GM18868 (cell line): ENCODE measurements at regions not wholly inside any gene's neighbourhood (a gene's known extent, or its start where the extent isn't known, plus 50 kb on each side); places are given as distances from the start of the nearest gene placed in this dataset.

ENCODE experiments used
- ATAC-seq: cut with Tn5 transposase; IDR thresholded peaks from one replicate; pipeline ENCODE4 v1.9.1; 2021; ENCODE audit warnings: mild to moderate bottlenecking, moderate library complexity; ENCODE audit not compliant: unreplicated experiment

GRCh38 chr1:47551971-47552528, 114.2 kb downstream of the FOXD2 start:
- ATAC-seq: no peak

- no peak for ATAC-seq
These were observed 116.2 kb downstream of the FOXD2 start for GRCh38 chr1:47554082-47554481.

DNA sequence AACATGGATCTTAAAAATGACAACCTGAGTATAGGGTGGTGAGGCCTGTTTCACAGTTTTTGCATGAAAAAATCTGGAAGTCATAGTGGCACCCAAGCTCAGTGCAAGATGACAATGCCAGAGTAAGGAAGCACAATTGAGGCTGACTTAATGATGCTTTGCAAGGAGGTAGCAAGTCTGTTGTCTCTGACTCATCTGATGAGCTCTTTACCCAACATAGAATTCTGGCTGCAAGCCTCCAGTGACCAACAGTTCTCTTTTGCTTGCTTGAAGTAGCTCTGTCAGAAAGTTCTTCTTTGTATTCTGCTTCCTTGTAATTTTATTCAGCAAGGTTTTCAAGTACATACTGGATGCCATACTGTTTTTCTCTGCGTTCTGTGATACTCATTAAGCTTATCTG, 117.1 kb downstream of the FOXD2 start:
- ATAC-seq: no peak

DNA sequence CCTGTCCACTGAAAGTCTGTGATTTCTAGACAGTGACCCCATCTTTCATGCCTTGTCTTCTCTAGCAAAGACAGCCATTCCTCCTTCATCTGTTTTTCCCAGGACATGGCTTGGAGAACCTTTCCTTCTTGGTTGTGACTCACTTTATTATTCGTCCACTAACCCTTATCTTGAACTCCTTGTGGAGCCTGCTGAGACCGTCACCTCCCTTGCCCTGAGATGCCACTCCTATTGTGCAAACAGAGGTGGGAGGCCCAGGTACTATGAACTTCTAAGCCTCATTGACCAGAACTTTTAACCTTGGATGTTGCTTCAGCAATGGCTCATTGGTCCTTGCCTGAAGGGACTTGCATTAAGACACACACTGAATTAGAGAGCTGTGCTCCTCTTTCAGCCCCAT, 117.5 kb downstream of the FOXD2 start:
- no peak for ATAC-seq

- ATAC-seq: no peak
These were observed 118.2 kb downstream of the FOXD2 start for GRCh38 chr1:47555841-47556560.

DNA sequence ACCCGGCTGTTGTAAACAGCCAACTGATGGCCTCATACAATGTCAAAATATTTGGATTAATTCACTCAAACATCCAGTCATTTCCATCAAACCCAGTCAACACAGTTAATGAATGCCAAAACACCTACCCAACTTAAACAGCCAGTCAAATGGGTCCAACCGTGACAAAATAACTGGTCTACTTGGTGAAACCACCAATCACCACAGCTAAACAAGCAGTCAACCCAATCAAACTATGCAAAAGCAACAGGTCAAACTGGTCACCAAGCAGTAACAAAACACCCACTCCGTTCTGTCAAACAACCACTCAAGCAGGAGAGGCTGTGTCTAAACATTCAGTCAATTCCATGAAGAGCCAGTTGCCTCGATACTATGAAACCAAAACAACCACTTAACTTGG, 119.2 kb downstream of the FOXD2 start:
- ATAC-seq: no peak

DNA sequence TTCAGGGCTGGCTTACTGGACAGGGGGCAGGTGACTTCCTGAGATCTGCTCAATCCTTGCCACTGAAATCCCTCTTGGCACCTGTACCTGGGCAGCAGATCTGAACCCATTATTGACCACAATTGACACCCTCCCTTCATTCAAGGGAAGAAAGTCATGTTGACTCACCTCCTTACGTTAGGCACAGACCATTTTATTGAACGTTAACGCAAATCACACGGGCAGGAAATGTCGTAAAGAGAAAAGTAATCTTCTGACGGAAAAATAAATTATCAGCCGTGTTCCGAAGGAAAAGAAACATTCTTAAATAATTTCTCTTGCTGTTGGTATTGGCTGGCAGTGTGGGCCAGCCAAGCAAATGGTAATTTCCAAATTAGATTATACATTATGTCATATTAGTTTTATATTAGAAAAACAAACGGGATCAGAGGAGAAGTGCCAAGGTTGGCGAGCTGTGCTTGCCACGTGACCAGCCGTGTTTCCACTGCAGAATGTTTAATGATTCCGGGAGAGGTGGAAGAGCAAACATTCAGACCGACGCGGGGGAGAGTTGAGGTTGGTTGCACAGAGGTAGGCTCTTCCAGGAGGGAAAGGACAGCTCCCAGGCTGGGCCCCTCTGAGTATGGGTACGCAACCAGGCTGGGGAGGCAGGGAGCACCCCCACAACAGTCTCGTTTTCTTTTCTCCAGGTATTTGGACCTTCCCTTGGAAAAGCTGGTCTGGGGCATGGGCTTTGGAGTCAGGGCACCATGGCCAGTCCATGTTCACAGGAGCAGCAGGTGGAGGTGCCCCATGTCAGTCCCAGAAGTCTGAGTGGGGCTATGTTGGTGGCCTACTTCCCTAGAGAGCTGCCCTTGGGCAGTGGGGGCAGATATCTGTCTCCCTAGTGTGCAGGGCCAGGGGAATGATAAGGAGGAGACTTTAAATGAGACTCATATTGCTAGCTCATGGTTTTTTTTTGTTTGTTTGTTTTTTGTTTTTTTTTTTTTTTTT, 121.1 kb downstream of the FOXD2 start:
- no peak for ATAC-seq

- no peak for ATAC-seq
These were observed 122.3 kb downstream of the FOXD2 start for GRCh38 chr1:47559944-47560695.

GRCh38 chr1:47561523-47562007, 123.7 kb downstream of the FOXD2 start:
- ATAC-seq: no peak

- ATAC-seq: no peak
These were observed 124.3 kb downstream of the FOXD2 start for GRCh38 chr1:47562147-47562546.

DNA sequence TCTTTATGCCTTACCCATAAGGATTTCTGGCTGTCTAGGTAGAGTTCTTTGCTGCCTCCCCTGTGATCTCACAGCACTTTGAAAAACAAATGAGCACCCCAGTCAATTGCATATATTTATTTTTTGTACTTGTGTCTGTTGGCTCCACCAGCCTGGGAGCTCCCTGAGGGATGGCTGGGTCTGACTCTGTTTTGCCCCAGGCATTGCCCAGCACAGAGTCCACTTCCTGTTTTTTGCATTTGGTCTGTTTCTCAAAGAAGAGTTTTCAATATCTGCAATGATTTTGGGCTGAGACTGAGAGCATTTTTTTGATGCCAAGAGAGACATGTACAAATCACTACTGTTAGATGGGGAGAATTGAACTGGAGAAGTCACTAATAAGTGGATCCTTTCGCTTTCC, 125.0 kb downstream of the FOXD2 start:
- no peak for ATAC-seq

GRCh38 chr1:47563201-47563600, 125.4 kb downstream of the FOXD2 start:
- ATAC-seq: no peak

DNA sequence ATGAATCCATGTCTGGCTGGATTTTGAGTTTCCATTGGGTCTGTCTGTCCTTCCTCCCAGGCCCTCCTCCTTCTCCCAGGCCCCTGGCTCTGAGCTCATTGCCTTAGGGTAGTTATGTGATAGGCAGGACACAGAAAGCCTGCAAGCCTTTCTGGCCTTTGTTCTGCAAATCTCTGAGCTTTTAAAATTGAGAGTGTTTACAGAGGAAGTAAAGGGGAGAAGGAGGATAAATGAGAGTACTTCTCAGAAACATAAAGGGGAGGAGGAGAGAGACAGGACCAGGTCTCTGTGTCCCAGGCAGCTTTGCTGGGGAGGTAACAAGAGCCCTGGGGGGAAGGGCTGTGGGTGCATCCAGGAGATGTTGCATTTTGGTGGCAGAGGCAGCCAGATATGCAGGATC, 126.7 kb downstream of the FOXD2 start:
- no peak for ATAC-seq

DNA sequence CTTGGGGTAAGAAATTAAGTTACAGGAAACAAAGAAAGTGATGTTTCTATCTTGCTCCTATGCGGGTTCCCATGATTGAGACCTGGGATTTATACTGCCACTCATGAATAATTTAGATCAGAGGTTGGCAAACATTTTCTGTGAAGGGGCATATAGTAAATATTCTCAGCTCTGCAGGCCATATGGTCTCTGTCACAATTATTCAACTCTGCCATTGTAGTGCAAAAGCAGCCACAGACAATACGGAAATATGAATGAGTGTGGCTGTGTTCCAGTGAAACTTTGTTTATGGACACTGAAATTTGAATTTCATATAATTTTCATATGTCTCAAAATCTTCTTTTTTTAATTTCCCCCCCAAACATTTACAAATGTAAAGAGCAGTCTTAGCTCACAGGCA, 127.2 kb downstream of the FOXD2 start:
- ATAC-seq: no peak

DNA sequence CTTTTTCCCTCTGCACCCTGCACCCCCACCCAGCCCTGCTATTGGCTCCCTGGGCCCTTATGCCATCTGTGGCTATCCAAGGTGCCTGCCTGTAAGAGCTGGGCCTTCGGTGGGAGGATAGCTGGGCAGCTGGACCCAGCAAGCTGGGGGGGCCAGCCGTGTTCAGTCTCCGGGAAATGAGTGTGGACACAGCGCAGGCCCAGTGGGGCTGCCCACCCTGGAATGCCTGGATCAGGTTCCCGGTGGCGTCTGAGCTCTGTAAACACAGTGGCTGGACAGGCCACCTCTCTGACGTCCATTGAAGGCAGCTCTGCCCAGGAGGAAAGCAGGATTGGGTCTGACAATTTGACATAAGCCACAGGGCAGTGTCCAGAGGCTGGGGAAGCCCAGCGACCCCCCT, 127.8 kb downstream of the FOXD2 start:
- no peak for ATAC-seq

GRCh38 chr1:47568763-47569162, 130.9 kb downstream of the FOXD2 start:
- no peak for ATAC-seq

GRCh38 chr1:47569261-47569660, 131.4 kb downstream of the FOXD2 start:
- no peak for ATAC-seq

- no peak for ATAC-seq
These were observed 132.0 kb downstream of the FOXD2 start for GRCh38 chr1:47569681-47570470.

DNA sequence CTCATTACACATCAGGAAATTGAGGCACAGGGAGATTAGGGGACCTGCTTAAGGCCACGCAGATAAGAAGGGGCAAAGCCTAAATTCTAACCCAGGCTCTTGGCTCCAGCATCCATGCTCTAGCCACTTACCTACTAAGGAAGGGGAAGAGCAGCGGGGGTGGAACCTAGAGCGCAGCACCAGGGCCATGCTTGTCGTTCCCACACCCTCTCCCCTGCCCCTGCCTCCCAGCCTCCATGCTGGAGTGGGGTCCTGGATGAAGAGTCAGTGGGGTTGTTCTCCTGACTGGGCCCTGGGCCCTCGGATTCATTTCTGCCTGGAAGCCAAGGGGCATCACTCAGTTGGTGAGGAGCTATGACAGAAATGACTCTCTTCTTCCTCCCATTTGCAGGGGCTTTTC, 133.3 kb downstream of the FOXD2 start:
- no peak for ATAC-seq

- no peak for ATAC-seq
These were observed 134.1 kb downstream of the FOXD2 start for GRCh38 chr1:47571952-47572351.
